Liver (tissue), 3 donors: ENCODE measurements at regions not wholly inside any gene's neighbourhood (a gene's known extent, or its start where the extent isn't known, plus 50 kb on each side); places are given as distances from the start of the nearest gene placed in this dataset.

ENCODE experiments used
- EGR1 ChIP-seq, 2 donors: IDR thresholded peaks; 2 replicates each; pipeline ENCODE4 v1.6.1; 2016 to 2018; ENCODE audit warnings: antibody characterized with exemption in 2 of 2, low read depth in 2 of 2
- FOXA1 ChIP-seq: IDR thresholded peaks from 2 replicates; pipeline ENCODE4 v1.6.1; 2016; ENCODE audit warnings: antibody characterized with exemption
- FOXA2 ChIP-seq: IDR thresholded peaks from 2 replicates; pipeline ENCODE4 v1.6.1; 2016; ENCODE audit warnings: antibody characterized with exemption
- GABPA ChIP-seq, 2 donors: IDR thresholded peaks in 1 of 2; conservative IDR thresholded peaks in 1 of 2; 2 replicates each; pipeline ENCODE4 v1.6.1; 2016; ENCODE audit warnings: antibody characterized with exemption in 2 of 2, mild to moderate bottlenecking in 1 of 2, moderate library complexity in 1 of 2
- HNF4A ChIP-seq, 2 donors: conservative IDR thresholded peaks; 2 replicates each; pipeline ENCODE4 v1.6.1; 2016; ENCODE audit warnings: antibody characterized with exemption in 2 of 2, mild to moderate bottlenecking in 2 of 2
- RAD21 ChIP-seq, 2 donors: IDR thresholded peaks; 2 replicates each; pipeline ENCODE4 v1.6.1; 2016; ENCODE audit warnings: antibody characterized with exemption in 2 of 2, mild to moderate bottlenecking in 2 of 2
- REST ChIP-seq: IDR thresholded peaks from 2 replicates; pipeline ENCODE4 v1.6.1; 2016; ENCODE audit warnings: antibody characterized with exemption, mild to moderate bottlenecking
- RXRA ChIP-seq, 2 donors: IDR thresholded peaks; 2 replicates each; pipeline ENCODE4 v1.6.1; 2017 to 2018; ENCODE audit warnings: antibody characterized with exemption in 2 of 2, mild to moderate bottlenecking in 1 of 2
- SP1 ChIP-seq: IDR thresholded peaks from 2 replicates; pipeline ENCODE4 v1.6.1; 2018; ENCODE audit warnings: antibody characterized with exemption, mild to moderate bottlenecking
- TAF1 ChIP-seq: conservative IDR thresholded peaks from 2 replicates; pipeline ENCODE4 v1.6.1; 2016; ENCODE audit warnings: antibody characterized with exemption, mild to moderate bottlenecking
- YY1 ChIP-seq: IDR thresholded peaks from 2 replicates; pipeline ENCODE4 v1.6.1; 2016; ENCODE audit warnings: antibody characterized with exemption, mild to moderate bottlenecking
- TF ChIP-seq, protein P1 (sequence below): fragments of 150-350 bp; IDR thresholded peaks from 2 replicates; pipeline ENCODE4 v1.5.1; 2017; ENCODE audit warnings: improper control_type of control experiment, low read depth, low read length; ENCODE audit not compliant: missing input control
- TF ChIP-seq, protein P2 (sequence below): IDR thresholded peaks from 2 replicates; pipeline ENCODE4 v1.6.1; 2016; ENCODE audit warnings: antibody characterized with exemption
- TF ChIP-seq, protein P3 (sequence below): IDR thresholded peaks from 2 replicates; pipeline ENCODE4 v1.6.1; 2016; ENCODE audit warnings: antibody characterized with exemption
- donor health status: healthy.
- donor health status: healthy.

DNA sequence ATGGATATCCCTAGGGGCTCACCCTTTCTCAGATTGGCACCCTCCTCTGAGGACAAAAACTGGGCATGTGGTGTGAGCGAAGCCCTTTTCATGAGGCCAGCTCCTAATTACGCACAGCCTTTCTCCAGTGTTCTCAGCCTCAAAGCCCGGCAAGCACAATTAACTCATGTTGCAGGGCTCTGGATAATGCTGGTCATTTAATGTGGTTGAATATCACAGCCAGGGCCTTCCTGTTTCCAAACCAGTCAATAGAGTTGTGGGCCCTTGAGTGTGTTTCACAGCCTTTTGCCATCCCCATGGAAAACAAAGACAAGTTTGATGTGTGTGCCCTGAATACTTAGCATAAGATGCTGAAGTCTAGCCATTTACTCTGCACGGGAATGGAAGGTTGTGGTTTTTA, 114.2 kb upstream of the ARHGAP5 start:
- TF ChIP-seq, protein P1, sequence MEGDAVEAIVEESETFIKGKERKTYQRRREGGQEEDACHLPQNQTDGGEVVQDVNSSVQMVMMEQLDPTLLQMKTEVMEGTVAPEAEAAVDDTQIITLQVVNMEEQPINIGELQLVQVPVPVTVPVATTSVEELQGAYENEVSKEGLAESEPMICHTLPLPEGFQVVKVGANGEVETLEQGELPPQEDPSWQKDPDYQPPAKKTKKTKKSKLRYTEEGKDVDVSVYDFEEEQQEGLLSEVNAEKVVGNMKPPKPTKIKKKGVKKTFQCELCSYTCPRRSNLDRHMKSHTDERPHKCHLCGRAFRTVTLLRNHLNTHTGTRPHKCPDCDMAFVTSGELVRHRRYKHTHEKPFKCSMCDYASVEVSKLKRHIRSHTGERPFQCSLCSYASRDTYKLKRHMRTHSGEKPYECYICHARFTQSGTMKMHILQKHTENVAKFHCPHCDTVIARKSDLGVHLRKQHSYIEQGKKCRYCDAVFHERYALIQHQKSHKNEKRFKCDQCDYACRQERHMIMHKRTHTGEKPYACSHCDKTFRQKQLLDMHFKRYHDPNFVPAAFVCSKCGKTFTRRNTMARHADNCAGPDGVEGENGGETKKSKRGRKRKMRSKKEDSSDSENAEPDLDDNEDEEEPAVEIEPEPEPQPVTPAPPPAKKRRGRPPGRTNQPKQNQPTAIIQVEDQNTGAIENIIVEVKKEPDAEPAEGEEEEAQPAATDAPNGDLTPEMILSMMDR, result no peak
- TF ChIP-seq, protein P2, sequence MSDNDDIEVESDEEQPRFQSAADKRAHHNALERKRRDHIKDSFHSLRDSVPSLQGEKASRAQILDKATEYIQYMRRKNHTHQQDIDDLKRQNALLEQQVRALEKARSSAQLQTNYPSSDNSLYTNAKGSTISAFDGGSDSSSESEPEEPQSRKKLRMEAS, result no peak
- TF ChIP-seq RAD21 (IDR thresholded peaks at IDR 0.05) (no peak), RXRA (IDR thresholded peaks at IDR 0.05) (no peak), TAF1 (no peak), FOXA1 (no peak), SP1 (no peak), GABPA (IDR thresholded peaks at IDR 0.05 in 1 of 2, conservative IDR thresholded peaks at IDR 0.05 in 1 of 2) (no peak), HNF4A (conservative IDR thresholded peaks at IDR 0.05) (no peak), EGR1 (IDR thresholded peaks at IDR 0.05; ENCODE audit: low read depth in 2 of 2) (no peak), REST (no peak), YY1 (no peak), FOXA2 (no peak)
- TF ChIP-seq, protein P3, sequence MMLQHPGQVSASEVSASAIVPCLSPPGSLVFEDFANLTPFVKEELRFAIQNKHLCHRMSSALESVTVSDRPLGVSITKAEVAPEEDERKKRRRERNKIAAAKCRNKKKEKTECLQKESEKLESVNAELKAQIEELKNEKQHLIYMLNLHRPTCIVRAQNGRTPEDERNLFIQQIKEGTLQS, result no peak
